Vagina (tissue), 2 donors: ENCODE measurements at regions not wholly inside any gene's neighbourhood (a gene's known extent, or its start where the extent isn't known, plus 50 kb on each side); places are given as distances from the start of the nearest gene placed in this dataset.

Experiments
- DNase-seq, 2 donors: peaks; one replicate each; pipeline ENCODE4 v3.0.0-alpha.2; 2017; ENCODE audit errors: extremely low spot score in 2 of 2
- H3K27ac ChIP-seq: fragments of 200-600 bp; sonication (generic); one replicate; pipeline ENCODE4 v1.5.1; 2019
- H3K27me3 ChIP-seq: fragments of 200-600 bp; sonication (generic); one replicate; pipeline ENCODE4 v1.5.1; 2019
- H3K36me3 ChIP-seq, 2 donors: fragments of 200-600 bp; sonication (generic); one replicate each; pipeline ENCODE4 v1.5.1; 2017 to 2019
- H3K4me1 ChIP-seq: fragments of 200-600 bp; sonication (generic); one replicate; pipeline ENCODE4 v1.5.1; 2019
- H3K4me3 ChIP-seq, 2 donors: fragments of 200-600 bp; sonication (generic); 1 replicate in 1 of 2; 2 replicates in 1 of 2; pipeline ENCODE4 v1.5.1; 2016 to 2019
- H3K9me3 ChIP-seq: fragments of 200-600 bp; sonication (generic); one replicate; pipeline ENCODE4 v1.5.1; 2019
- POLR2A ChIP-seq, 2 donors: fragments of 450-650 bp; IDR thresholded peaks; one replicate each; pipeline ENCODE4 v1.6.1; 2017; ENCODE audit warnings: antibody characterized with exemption in 2 of 2, mild to moderate bottlenecking in 2 of 2, moderate library complexity in 2 of 2
- POLR2AphosphoS5 ChIP-seq, 2 donors: sonication (generic); formaldehyde crosslinking; IDR thresholded peaks; one replicate each; pipeline ENCODE4 v1.9.0; 2017; ENCODE audit warnings: antibody characterized with exemption in 2 of 2, mild to moderate bottlenecking in 2 of 2, low read depth in 1 of 2; ENCODE audit not compliant: insufficient read depth in 1 of 2
- intact Hi-C: fragments of 100-400 bp; cut with DNase I; formaldehyde crosslinking; loops from one replicate; pipeline ENCODE4 v1.15.1; 2023
- TF ChIP-seq, protein P1 (sequence below), 3 experiments: fragments of 450-650 bp in 2 of 3; fragments of 200-600 bp in 1 of 3; sonication (generic) in 1 of 3; IDR thresholded peaks; one replicate each; pipeline ENCODE4 v1.5.1; 2017 to 2019; ENCODE audit warnings: antibody characterized with exemption in 3 of 3, mild to moderate bottlenecking in 2 of 3, moderate library complexity in 2 of 3

DNA sequence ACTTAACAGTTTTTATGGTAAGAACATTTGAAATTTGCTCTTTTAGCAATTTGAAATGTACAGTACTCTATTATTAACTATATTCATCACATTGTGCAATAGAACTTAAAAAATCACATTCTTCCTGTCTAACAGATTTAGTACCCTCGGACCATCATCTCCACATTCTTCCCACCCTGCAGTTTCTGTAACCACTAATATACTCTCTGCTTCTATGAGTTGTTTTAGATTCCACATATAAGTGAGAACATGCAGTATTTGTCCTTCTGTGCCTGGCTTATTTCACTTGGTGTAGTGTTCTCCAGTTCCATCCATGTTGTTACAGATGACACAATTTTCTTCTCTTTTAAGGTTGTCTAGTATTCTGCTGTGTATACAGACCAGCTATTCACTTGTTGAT lies 88.9 kb upstream of the SEC61G start:
- H3K4me3 ChIP-seq = no peak overlapping the region

DNA sequence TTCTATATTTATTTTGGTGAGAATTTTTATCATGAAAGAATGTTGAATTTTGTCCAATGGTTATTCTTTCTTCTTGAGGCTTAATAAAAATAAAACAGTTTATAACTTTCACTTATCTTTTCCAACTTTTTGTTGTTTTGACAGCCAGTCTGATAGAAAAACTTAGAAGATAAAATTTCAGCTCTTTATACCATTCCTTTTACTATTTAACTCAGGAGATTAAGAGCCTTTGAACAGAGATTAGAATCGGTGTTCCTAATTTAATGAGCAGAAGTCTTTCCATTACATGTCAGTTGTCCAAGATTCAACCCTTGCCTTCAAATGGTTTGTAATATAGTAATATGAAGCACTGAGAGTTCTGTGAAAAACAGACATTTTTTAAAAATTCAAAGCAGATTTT lies 97.8 kb upstream of the SEC61G start:
- no peak for DNase-seq
- no peak overlapping the region for H3K4me3 ChIP-seq
- TF ChIP-seq, protein P1, sequence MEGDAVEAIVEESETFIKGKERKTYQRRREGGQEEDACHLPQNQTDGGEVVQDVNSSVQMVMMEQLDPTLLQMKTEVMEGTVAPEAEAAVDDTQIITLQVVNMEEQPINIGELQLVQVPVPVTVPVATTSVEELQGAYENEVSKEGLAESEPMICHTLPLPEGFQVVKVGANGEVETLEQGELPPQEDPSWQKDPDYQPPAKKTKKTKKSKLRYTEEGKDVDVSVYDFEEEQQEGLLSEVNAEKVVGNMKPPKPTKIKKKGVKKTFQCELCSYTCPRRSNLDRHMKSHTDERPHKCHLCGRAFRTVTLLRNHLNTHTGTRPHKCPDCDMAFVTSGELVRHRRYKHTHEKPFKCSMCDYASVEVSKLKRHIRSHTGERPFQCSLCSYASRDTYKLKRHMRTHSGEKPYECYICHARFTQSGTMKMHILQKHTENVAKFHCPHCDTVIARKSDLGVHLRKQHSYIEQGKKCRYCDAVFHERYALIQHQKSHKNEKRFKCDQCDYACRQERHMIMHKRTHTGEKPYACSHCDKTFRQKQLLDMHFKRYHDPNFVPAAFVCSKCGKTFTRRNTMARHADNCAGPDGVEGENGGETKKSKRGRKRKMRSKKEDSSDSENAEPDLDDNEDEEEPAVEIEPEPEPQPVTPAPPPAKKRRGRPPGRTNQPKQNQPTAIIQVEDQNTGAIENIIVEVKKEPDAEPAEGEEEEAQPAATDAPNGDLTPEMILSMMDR (IDR thresholded peaks at IDR 0.05) = no peak
- TF ChIP-seq POLR2AphosphoS5 (IDR thresholded peaks at IDR 0.05; ENCODE audit: insufficient read depth in 1 of 2, low read depth in 1 of 2) (no peak), POLR2A (IDR thresholded peaks at IDR 0.05) (no peak)
- H3K36me3 ChIP-seq = no peaks in the 10 kb centered on the region
- H3K9me3 ChIP-seq = no peaks in the 10 kb centered on the region
- H3K27ac ChIP-seq = peak overlapping the region; percentile 1
- no peaks in the 10 kb centered on the region for H3K27me3 ChIP-seq
- peaks cover 14% of the 10 kb centered on the region for H3K4me1 ChIP-seq
- intact Hi-C loops = no loop called here

More for the DNA sequence above, 88.9 kb upstream of the SEC61G start:
- H3K27ac ChIP-seq = no peak overlapping the region
- TF ChIP-seq POLR2AphosphoS5 (IDR thresholded peaks at IDR 0.05; ENCODE audit: insufficient read depth in 1 of 2, low read depth in 1 of 2) (no peak), POLR2A (IDR thresholded peaks at IDR 0.05) (no peak)
- TF ChIP-seq, protein P1 (IDR thresholded peaks at IDR 0.05) = no peak
- no peak for DNase-seq
- H3K9me3 ChIP-seq = no peaks in the 10 kb centered on the region
- intact Hi-C loops = no loop called here
- H3K27me3 ChIP-seq = no peaks in the 10 kb centered on the region
- no peaks in the 10 kb centered on the region for H3K36me3 ChIP-seq
- H3K4me1 ChIP-seq = no peaks in the 10 kb centered on the region

DNA sequence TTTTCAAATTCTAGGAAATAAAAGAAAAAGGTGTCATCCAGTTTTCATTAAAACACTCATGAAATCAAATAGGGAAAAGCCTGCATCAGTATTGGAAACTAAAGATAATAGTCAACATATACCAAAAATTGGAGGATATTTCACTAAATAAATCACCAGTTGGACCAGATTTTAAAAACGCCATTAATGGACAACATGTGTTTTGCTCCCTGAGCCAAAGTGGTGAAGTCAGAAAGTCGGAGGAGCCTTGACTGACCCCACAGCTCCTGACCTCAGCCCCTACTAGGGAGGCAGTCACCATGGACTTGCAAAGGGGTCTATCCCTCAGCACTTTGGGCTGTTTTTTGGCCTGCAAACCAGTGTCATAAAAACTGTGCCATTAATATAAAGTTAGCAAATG lies 98.3 kb upstream of the SEC61G start:
- peak overlapping the region; percentile 1 for H3K27ac ChIP-seq
- DNase-seq = no peak
- TF ChIP-seq POLR2A (IDR thresholded peaks at IDR 0.05) (no peak), POLR2AphosphoS5 (IDR thresholded peaks at IDR 0.05; ENCODE audit: insufficient read depth in 1 of 2, low read depth in 1 of 2) (no peak)
- TF ChIP-seq, protein P1 (IDR thresholded peaks at IDR 0.05) = no peak
- H3K4me1 ChIP-seq = peaks cover 14% of the 10 kb centered on the region
- no peaks in the 10 kb centered on the region for H3K27me3 ChIP-seq
- H3K36me3 ChIP-seq = no peaks in the 10 kb centered on the region
- no peak overlapping the region for H3K4me3 ChIP-seq
- intact Hi-C loops = no loop called here
- H3K9me3 ChIP-seq = no peaks in the 10 kb centered on the region

DNA sequence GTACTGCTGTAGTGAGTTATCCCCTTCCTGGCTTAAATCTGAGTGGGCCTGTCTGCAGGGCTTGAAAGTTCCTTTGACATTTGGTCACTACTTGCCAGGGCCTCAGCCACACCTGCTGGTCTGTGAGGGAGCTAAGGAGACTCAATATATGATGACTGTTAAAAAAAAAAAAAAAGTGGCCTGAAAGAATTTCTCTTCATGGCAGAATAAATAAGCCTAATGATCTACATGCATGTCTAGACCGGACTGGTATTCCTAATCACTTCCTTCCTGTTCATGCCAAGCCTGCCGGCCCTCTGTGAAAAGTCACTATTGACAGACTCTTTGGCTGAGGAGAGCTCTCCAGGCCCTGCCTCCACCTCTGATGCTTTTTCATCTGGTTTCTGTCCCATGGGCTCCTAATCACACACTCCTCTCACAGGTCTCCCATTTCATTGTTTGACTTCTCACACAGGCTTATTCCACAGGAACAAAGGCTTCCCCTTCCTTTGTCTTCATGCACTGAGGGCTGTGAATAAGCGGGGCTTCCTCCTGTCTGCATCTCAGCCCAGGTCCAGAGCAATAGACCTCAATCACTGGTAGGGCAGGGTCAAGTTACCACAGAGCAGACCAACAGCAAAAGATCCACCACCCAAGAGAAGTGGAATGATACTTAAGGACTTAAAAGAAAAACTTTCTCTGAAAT lies 99.1 kb upstream of the SEC61G start:
- no peak for DNase-seq
- Histone ChIP-seq H3K27ac (peak overlapping the region; percentile 1), H3K36me3 (no peaks in the 10 kb centered on the region), H3K9me3 (no peaks in the 10 kb centered on the region), H3K4me1 (peaks cover 14% of the 10 kb centered on the region), H3K27me3 (no peaks in the 10 kb centered on the region), H3K4me3 (no peak overlapping the region)
- no peak for TF ChIP-seq POLR2AphosphoS5 (IDR thresholded peaks at IDR 0.05; ENCODE audit: insufficient read depth in 1 of 2, low read depth in 1 of 2)
- no peak for TF ChIP-seq POLR2A (IDR thresholded peaks at IDR 0.05)
- TF ChIP-seq, protein P1 (IDR thresholded peaks at IDR 0.05) = no peak
- intact Hi-C loops = no loop called here

DNA sequence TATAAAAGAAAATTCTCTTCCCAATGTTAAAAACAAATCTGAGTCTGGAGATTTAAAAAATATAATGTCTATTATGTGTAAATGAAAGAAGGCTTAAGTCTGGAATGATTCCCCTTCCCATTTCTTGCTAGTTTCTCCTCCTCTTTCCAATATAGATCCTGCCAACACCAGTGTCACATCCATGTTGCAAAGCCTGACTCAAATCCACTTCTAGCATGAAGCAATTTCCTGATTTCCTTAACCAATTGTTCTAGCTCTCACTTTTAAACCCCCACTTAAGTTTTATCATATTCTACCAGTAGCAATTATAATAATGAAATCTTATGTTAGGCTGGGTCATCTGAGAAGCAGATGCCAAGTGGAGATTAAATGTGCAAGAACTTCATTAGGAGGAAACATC lies 100.1 kb upstream of the SEC61G start:
- no peaks in the 10 kb centered on the region for H3K9me3 ChIP-seq
- TF ChIP-seq POLR2A (IDR thresholded peaks at IDR 0.05) = no peak
- TF ChIP-seq, protein P1 (IDR thresholded peaks at IDR 0.05) = no peak
- no peak for TF ChIP-seq POLR2AphosphoS5 (IDR thresholded peaks at IDR 0.05; ENCODE audit: insufficient read depth in 1 of 2, low read depth in 1 of 2)
- intact Hi-C loops = no loop called here
- H3K36me3 ChIP-seq = no peaks in the 10 kb centered on the region
- H3K4me1 ChIP-seq = peaks cover 14% of the 10 kb centered on the region
- H3K27me3 ChIP-seq = no peaks in the 10 kb centered on the region
- no peak overlapping the region for H3K27ac ChIP-seq
- no peak overlapping the region for H3K4me3 ChIP-seq
- DNase-seq = no peak
